Spleen (tissue), 7 donors: ENCODE measurements at regions not wholly inside any gene's neighbourhood (a gene's known extent, or its start where the extent isn't known, plus 50 kb on each side); places are given as distances from the start of the nearest gene placed in this dataset.
"Not testable (repeated sequence)": the region's sequence is repeated elsewhere in the genome, so short reads cannot be mapped to it uniquely, and the experiment has no call there.

Source experiments
- POLR2A ChIP-seq, 3 donors: fragments of 450-650 bp; IDR thresholded peaks; one replicate each; pipeline ENCODE4 v1.5.1; 2017; ENCODE audit warnings: antibody characterized with exemption in 3 of 3, mild to moderate bottlenecking in 1 of 3
- POLR2AphosphoS5 ChIP-seq, 3 donors: sonication (generic); formaldehyde crosslinking; IDR thresholded peaks; one replicate each; pipeline ENCODE4 v1.5.1; 2017; ENCODE audit warnings: antibody characterized with exemption in 3 of 3
- TF ChIP-seq, protein P1 (sequence below), 11 experiments: fragments of 200-600 bp in 7 of 11; fragments of 450-650 bp in 4 of 11; sonication (generic) in 4 of 11; IDR thresholded peaks in 8 of 11; conservative IDR thresholded peaks in 3 of 11; 1 replicate in 7 of 11; 2 replicates in 4 of 11; pipeline versions ENCODE4 v1.4.0 to v1.8.0; 2016 to 2021; ENCODE audit warnings: antibody characterized with exemption in 11 of 11, inconsistent platforms in 4 of 11, mild to moderate bottlenecking in 1 of 11
- donor health status: DM: no; HTN: no; CAD: no; lungs with moderate emphysema.
- donor health status: DM: no; HTN: no; CAD: no.
- donor health status: DM: no; HTN: no; CAD: no.

DNA sequence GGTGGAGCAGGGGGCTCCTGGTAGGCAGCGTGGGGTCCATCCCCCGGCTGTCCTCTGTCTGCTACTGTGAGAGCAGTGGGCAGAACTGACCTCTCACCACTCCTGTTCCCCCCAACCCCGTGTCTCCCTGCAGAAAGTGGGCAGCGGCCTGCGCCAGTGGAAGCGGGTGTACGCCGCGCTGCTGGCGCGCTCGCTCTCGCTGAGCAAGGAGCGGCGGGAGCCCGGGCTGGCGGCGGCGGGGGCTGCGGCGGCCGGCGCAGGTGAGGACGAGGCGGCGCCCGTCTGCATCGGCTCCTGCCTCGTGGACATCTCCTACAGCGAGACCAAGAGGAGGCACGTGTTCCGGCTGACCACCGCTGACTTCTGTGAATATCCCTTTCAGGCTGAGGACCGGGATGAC is 108.1 kb downstream of the ZNF267 start:
- TF ChIP-seq, protein P1, sequence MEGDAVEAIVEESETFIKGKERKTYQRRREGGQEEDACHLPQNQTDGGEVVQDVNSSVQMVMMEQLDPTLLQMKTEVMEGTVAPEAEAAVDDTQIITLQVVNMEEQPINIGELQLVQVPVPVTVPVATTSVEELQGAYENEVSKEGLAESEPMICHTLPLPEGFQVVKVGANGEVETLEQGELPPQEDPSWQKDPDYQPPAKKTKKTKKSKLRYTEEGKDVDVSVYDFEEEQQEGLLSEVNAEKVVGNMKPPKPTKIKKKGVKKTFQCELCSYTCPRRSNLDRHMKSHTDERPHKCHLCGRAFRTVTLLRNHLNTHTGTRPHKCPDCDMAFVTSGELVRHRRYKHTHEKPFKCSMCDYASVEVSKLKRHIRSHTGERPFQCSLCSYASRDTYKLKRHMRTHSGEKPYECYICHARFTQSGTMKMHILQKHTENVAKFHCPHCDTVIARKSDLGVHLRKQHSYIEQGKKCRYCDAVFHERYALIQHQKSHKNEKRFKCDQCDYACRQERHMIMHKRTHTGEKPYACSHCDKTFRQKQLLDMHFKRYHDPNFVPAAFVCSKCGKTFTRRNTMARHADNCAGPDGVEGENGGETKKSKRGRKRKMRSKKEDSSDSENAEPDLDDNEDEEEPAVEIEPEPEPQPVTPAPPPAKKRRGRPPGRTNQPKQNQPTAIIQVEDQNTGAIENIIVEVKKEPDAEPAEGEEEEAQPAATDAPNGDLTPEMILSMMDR (IDR thresholded peaks at IDR 0.05 in 8 of 11, conservative IDR thresholded peaks at IDR 0.05 in 3 of 11), result not testable (repeated sequence)
- TF ChIP-seq POLR2AphosphoS5, POLR2A (IDR thresholded peaks at IDR 0.05): not testable (repeated sequence)
